ENCODE measurements at regions not wholly inside any gene's neighbourhood (a gene's known extent, or its start where the extent isn't known, plus 50 kb on each side); places are given as distances from the start of the nearest gene placed in this dataset.
A peak's percentile ranks its signal among the peaks of the same experiment; 100 is the strongest.

DNA sequence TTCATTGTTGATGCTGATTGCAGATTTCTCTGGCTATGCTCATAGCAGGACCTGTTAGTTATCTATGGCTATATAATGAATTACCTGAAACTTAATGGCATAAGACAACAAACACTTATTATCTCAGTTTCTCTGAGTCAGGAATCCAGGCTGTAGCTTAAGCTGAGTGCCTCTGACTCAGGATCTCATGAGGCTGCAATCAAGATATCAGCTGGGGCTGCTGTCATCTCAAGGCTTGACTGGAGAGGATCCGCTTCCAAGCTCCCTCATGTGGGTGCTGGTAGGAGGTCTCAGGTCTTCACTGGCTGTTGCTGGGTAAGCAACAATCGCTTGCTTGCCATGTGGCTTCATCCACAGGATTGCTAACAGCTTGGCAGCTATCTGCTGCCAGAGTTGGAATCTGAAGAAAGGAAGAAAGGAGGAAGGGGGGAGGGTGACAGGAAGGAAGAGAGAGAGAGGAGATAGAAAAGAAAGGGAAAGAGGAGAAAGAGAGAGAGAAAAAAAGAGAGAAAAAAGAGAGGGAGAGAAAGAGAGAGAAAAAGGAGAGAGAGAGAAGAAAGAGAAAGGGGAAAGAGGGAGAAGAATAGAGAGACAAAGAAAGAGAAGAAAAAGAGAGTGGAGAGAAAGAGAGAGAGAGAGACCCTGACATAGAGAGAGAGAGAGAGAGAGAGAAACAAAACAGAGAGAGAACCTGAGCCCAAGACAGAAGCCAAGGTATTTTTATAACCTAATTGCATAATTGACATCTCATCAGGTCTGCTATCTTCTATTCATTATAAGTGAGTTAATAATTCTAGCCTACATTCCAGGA is 579.0 kb upstream of the BTBD3 start:
- Histone ChIP-seq H3K27ac (no peak overlapping the region), H3K4me3 (no peak overlapping the region), H3K27me3 (peaks cover 0 to 12% (median 0%) of the 10 kb centered on the region in 7 donors), H3K4me1 (no peaks in the 10 kb centered on the region), H3K9me3 (no peaks in the 10 kb centered on the region), H3K36me3 (no peaks in the 10 kb centered on the region)
- ATAC-seq = no peak
- no peak for DNase-seq
- TF ChIP-seq, protein P1, sequence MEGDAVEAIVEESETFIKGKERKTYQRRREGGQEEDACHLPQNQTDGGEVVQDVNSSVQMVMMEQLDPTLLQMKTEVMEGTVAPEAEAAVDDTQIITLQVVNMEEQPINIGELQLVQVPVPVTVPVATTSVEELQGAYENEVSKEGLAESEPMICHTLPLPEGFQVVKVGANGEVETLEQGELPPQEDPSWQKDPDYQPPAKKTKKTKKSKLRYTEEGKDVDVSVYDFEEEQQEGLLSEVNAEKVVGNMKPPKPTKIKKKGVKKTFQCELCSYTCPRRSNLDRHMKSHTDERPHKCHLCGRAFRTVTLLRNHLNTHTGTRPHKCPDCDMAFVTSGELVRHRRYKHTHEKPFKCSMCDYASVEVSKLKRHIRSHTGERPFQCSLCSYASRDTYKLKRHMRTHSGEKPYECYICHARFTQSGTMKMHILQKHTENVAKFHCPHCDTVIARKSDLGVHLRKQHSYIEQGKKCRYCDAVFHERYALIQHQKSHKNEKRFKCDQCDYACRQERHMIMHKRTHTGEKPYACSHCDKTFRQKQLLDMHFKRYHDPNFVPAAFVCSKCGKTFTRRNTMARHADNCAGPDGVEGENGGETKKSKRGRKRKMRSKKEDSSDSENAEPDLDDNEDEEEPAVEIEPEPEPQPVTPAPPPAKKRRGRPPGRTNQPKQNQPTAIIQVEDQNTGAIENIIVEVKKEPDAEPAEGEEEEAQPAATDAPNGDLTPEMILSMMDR (IDR thresholded peaks at IDR 0.05) = no peak
- WGBS, 2 donors = 43 to 55% methylated on average over 2 of the region's 2 CpGs
- intact Hi-C loops (cut with DNase I) = no loop called here

DNA sequence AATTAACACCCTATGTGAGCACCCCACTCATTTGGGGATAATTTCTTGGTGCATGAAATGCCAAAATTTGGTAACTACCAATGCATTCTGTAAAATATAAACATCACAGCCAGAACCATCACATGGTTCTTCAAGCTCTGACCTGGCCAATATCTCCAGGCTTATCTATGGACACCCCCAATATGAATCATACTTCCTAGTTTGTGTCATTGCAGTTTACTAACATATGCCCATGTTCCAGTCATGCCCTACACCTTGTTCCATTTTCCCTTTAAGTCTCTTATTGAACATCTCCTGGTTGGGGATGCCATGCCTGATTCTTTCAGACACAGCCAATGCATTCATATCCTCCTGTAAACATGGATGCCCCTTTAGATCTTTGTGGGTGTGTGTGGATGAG is 572.8 kb upstream of the BTBD3 start:
- TF ChIP-seq, protein P1 (IDR thresholded peaks at IDR 0.05) = no peak
- Histone ChIP-seq H3K4me1 (no peaks in the 10 kb centered on the region), H3K27ac (no peak overlapping the region), H3K9me3 (peaks cover 0 to 10% (median 0%) of the 10 kb centered on the region in 11 donors), H3K27me3 (no peaks in the 10 kb centered on the region), H3K36me3 (no peaks in the 10 kb centered on the region), H3K4me3 (no peak overlapping the region)
- intact Hi-C loops (cut with DNase I) = no loop called here
- DNase-seq = no peak
- no peak for ATAC-seq

DNA sequence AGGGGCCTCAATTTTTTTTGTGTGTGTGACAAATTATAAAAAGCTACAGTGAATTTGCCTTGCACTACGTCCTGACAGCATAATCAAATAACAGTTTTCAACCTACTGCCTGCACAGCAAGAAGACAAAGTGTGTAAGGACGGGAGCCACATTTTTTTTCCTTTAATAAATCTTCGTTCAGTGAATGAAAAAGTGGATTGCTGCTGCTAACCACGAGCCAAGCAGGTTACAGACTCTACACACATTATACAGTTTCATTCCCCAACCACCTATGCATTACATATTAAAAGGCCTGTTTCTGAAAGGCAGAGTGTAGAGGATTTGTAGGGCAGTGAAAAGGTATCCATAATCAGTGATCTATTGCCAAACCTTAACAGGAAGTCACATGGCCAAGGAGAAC is 570.0 kb upstream of the BTBD3 start:
- TF ChIP-seq, protein P1 (IDR thresholded peaks at IDR 0.05) = no peak
- Histone ChIP-seq H3K27me3 (no peaks in the 10 kb centered on the region), H3K4me1 (peaks cover 0 to 6% (median 0%) of the 10 kb centered on the region in 9 donors), H3K9me3 (peaks cover 0 to 10% (median 0%) of the 10 kb centered on the region in 11 donors), H3K27ac (no peak overlapping the region), H3K4me3 (no peak overlapping the region), H3K36me3 (no peaks in the 10 kb centered on the region)
- DNase-seq (no peak), ATAC-seq (no peak)
- 80% methylated on average over 4 of the region's 4 CpGs for WGBS, 2 donors
- intact Hi-C loops (cut with DNase I) = no loop called here

DNA sequence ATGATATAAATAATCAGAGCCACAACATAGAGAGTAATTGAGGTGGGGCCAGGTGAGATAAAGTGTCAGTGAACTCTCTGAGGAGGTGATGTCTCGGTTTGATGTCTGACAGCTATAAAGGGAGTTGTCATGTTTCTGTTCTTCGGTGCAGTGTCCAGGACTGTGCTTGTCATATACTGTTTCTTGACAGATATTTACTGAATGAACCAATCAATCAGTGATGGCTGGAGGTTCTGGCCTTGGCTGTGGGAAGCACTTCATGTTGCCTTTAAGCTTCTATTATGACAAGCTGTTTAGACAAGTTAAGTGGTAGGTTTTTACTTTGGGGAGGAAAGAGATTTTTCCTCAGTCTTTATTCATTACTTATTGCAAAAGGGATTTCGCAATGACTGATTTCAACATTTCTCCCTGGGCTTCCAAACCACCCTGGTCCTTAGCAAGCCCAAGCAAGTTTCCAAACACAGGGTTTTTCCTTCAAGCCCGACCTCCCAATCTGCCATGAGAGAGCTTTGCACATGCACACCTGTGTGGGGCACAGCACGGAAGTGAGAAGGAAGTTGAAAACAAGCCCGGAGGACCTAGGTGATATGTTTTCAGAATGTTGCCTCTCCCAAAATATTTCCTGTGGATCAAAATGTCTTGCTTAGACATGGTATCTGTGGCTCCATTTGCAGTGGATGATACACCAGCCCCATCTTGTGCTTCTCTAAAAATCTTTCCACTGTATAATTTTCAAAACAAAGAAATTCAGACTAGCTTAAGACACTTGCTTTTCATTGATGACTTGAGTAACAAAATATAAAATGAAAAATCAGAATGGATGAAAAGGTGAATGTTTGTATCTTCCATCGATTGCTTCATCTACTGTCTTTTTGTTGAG is 567.3 kb upstream of the BTBD3 start:
- ATAC-seq = peak in 2 of 8 donors; percentile 33 to 55
- 76 to 80% methylated on average over 7 of the region's 7 CpGs for WGBS, 2 donors
- no peak for DNase-seq

More for the DNA sequence above, 567.3 kb upstream of the BTBD3 start:
- Histone ChIP-seq H3K4me1 (peaks cover 0 to 6% (median 0%) of the 10 kb centered on the region in 9 donors), H3K4me3 (no peak overlapping the region), H3K27me3 (no peaks in the 10 kb centered on the region), H3K9me3 (peaks cover 0 to 10% (median 0%) of the 10 kb centered on the region in 11 donors), H3K36me3 (no peaks in the 10 kb centered on the region), H3K27ac (no peak overlapping the region)
- TF ChIP-seq, protein P1 (IDR thresholded peaks at IDR 0.05) = no peak
- intact Hi-C loops (cut with DNase I) = no loop called here
